ENCODE measurements at regions not wholly inside any gene's neighbourhood (a gene's known extent, or its start where the extent isn't known, plus 50 kb on each side); places are given as distances from the start of the nearest gene placed in this dataset.
A peak's percentile ranks its signal among the peaks of the same experiment; 100 is the strongest.
"Not testable (repeated sequence)": the region's sequence is repeated elsewhere in the genome, so short reads cannot be mapped to it uniquely, and the experiment has no call there.

DNA sequence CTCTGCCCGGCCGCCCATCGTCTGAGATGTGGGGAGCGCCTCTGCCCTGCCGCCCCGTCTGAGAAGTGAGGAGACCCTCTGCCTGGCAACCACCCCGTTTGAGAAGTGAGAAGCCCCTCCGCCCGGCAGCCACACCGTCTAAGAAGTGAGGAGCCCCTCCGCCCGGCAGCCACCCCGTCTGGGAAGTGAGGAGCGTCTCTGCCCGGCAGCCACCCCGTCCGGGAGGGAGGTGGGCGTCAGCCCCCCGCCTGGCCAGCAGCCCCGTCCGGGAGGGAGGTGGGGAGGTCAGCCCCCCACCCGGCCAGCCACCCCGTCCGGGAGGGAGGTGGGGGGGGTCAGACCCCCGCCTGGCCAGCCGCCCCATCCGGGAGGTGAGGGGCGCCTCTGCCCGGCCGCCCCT is 63.0 kb upstream of the IGFBP7 start:
- DNase-seq (ENCODE audit: low read depth), result not testable (repeated sequence)

DNA sequence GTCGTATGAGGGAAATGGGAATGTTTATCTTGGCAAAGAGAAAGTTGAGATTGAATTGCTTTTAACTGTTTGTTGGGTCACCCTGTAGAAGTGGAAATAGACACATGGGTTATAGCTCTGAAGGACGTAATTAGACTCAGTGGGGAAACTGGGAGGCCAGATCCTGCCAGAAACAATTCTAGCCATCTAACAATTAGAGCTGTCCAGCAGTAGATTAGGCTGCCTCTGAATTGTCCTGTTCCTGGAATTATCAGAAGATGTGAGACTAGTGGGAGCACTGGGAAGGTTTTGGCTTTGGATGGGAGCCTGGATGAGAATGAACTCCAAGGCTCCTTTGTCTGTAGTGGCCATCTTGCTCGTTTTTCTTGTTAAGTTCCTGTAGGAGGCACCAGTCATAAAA is 61.9 kb upstream of the IGFBP7 start:
- no peak for DNase-seq (ENCODE audit: low read depth)

DNA sequence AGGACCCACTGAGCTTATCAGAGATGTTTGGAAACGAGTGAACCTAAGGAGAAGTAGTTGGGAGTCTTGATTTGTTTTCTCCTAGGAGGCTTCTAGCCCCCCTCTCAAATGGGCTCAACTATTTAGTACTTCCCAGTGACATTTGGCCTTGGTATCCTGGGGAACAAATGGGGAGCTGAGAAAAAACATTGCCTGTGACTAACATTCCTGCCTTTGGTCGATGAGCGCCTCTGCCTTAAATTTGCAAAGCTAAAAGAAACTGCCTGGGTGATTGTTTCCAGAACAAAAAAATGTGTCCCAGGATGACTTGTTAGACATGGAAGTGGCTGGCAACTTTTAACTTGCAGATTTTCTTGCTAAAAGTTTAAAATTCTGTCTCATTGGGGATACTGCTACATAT is 58.8 kb upstream of the IGFBP7 start:
- no peak for DNase-seq (ENCODE audit: low read depth)

DNA sequence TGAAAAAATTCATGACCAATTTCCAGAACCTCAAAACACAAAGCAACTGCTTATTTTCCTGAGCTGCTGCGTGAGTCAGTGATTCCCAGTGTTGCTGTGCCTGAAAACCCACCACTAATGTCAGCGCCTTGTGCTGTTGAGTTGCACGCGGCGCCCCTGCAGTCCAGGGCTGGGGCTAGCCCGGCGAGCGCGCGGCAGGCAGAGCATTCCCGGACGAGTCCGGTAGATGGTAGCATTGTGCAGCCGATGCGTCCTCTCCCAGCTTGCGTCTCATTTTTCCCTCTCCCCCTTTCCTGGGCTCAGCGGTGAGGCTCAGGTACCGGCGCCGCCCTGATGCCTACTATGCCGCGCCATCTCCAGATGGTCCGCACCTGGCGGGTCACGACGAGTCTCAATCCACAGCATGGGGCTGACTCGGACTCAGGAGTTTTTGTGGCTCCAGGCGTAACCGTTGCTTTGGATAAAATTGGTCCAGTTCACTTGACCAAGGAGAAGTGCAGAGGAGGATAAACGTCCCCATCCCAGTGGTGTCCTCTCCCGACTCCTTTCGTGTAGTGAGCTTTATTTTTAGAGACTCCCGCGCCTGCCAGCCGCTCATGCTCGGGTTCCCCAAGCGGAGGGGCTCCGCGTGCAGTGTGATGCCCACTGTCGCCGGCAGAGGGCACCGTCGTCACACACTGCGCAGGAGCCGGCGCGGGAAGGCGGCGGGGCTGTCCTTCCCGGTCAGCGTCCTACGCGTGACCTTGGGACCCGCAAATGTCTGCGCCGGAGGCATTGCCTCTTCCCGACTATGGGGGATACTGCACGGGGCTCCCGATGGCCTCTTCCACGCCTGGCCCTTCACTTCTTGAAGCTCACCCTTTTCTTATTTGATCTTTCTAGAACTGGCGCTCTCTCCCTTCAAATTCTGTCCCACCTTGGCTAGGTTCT is 53.6 kb upstream of the IGFBP7 start:
- peak; percentile 49 for DNase-seq (ENCODE audit: low read depth)

DNA sequence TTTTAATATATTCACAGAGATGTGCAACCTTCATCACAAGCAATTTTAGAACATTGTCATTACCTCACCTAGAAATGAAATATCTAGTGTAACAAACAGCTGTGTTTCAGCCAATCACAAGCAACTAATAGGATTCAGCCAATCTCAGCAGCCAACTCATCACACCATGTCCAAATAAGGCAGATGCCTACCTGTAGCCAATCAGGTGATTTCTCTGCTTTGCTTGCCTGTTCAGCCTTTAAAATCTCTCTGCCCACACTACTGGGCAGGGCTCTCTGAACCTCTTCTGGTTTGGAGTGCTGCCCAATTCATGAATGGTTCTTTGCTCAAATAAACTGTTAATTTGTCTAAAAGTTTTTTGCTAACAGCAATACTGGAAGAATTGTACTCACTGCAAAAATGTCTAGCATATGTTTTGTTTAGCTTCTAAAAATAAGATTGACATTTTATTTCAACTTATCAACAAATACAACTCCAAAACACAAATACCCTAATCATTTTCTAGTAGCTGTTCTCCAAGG is 52.4 kb upstream of the IGFBP7 start:
- no peak for DNase-seq (ENCODE audit: low read depth)

Data from activated T-helper 9 cell treated with anti-CD3 and anti-CD28 coated beads, Interleukin-2, amount 50 U/mL, for 16 hours (primary cell).